Epithelial cell of proximal tubule (primary cell): ENCODE measurements at regions not wholly inside any gene's neighbourhood (a gene's known extent, or its start where the extent isn't known, plus 50 kb on each side); places are given as distances from the start of the nearest gene placed in this dataset.

Experiments
- DNase-seq: peaks from one replicate; pipeline ENCODE4 v3.0.0-alpha.2; 2011; ENCODE audit warnings: low read depth
- H3K4me3 ChIP-seq: 2 replicates; pipeline ENCODE4 v1.5.1; 2011; ENCODE audit warnings: low read depth, mild to moderate bottlenecking, low read length
- TF ChIP-seq, protein P1 (sequence below): conservative IDR thresholded peaks from 2 replicates; pipeline ENCODE4 v1.5.1; 2012; ENCODE audit warnings: low read depth, mild to moderate bottlenecking, low read length

DNA sequence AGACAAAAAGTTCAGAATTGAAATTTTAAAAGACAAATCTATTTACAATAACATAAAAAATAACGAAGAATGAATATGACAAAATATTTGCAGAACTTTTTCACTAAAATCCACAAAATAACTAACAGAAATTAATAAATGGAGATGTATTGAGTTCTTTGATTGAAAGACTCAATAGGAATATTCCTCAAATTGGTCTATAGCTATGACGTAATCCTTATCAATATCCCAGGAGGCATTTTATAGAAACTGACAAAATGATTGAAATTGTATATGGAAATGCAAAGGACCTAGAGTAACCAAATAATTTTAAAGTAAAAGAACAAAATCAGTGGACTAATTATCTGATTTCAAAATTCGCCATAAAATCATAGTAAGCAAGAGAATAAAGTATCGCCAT lies 328.7 kb downstream of the MED10 start:
- DNase-seq = no peak
- H3K4me3 ChIP-seq = no peak overlapping the region
- TF ChIP-seq, protein P1, sequence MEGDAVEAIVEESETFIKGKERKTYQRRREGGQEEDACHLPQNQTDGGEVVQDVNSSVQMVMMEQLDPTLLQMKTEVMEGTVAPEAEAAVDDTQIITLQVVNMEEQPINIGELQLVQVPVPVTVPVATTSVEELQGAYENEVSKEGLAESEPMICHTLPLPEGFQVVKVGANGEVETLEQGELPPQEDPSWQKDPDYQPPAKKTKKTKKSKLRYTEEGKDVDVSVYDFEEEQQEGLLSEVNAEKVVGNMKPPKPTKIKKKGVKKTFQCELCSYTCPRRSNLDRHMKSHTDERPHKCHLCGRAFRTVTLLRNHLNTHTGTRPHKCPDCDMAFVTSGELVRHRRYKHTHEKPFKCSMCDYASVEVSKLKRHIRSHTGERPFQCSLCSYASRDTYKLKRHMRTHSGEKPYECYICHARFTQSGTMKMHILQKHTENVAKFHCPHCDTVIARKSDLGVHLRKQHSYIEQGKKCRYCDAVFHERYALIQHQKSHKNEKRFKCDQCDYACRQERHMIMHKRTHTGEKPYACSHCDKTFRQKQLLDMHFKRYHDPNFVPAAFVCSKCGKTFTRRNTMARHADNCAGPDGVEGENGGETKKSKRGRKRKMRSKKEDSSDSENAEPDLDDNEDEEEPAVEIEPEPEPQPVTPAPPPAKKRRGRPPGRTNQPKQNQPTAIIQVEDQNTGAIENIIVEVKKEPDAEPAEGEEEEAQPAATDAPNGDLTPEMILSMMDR = no peak

DNA sequence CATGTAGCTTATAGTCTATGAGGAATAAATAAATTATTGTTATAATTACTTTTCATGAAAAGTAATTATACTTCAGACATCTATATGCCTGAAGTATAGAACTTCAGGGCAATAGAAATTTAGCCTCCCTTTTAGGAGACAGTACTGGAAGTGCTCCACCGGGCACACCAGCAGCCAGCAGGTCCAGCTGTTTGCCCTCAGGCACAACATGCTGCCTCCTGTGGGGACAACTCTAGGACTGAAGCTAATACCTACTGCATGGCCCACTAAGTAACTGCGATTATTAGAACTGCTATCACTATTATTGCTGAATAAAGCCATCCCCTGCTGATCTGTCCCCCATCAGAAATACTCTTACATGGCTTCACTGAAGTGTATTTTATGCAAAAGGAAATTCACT lies 329.6 kb downstream of the MED10 start:
- TF ChIP-seq, protein P1 = no peak
- DNase-seq = no peak
- no peak overlapping the region for H3K4me3 ChIP-seq

DNA sequence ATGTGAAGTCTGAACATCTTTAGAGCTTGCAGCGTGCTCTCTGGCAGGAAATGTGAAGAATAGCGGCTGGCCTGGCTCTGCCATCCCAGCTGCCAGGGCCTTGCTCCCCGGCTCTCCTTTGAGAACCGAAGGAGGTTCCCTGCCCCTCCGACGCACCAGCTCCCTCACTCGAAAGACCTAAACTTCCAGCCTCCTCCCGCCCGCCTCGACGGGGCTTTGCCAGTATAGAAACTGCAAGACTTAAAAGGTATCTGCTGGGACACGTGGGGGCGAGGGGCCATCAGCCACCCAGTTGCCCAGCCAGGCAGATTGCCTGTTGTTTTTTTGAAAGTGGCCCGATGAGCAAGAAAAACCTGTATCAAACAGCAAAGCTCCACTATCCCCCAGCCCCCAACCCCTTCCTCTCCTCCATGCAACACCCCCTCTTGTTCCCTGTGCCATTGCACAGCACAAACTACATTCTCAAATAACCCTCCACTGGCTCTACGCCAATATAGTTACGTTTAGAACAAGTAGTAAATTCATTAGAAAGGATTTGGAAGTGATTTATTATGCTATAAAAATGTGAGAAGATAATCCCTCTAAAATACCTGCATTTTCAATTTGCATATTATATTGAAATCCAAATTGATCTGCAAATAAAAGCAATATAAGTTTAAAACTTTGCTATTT lies 331.9 kb downstream of the MED10 start:
- DNase-seq = no peak
- H3K4me3 ChIP-seq = no peak overlapping the region
- TF ChIP-seq, protein P1 = no peak

DNA sequence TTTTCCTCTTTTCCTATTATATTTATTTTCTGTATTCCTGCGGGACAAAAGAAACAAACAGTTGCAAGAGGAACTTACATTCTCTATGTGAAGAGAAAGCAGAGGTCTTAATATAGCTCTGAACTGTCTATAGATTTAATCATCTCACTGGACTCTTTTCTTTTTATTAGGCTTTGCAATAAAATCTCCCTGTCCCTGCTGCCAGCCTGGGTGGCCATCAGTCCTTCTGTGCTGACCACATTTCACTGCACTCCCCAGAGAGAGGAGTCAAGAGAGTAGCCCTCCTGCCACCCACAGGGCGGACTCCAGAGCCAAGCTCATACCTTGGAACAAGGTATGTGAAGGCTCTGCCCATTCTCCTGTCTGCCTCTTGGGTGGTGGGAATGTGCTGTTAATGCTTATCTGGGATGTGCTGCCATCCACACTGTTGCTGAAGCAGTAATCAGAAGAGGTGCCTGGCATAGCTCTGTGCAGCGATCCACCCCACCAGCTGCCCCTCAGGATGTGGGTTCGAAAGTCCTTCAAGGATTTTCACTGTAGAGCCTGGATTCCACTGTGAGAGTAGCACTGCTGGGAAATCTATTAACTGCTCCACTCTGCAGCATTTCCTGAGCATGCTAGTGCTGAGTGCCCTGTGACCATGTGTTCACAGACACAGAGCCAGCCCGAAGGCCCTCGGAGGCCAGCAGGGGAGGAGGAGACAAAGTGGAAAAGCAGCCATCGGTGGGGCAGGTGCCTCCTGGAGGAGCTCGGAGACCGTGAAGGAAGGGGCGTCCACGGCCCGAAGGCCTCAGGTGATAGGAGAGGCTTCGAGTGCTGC lies 334.6 kb downstream of the MED10 start:
- H3K4me3 ChIP-seq = no peak overlapping the region
- TF ChIP-seq, protein P1 = no peak
- DNase-seq = no peak

DNA sequence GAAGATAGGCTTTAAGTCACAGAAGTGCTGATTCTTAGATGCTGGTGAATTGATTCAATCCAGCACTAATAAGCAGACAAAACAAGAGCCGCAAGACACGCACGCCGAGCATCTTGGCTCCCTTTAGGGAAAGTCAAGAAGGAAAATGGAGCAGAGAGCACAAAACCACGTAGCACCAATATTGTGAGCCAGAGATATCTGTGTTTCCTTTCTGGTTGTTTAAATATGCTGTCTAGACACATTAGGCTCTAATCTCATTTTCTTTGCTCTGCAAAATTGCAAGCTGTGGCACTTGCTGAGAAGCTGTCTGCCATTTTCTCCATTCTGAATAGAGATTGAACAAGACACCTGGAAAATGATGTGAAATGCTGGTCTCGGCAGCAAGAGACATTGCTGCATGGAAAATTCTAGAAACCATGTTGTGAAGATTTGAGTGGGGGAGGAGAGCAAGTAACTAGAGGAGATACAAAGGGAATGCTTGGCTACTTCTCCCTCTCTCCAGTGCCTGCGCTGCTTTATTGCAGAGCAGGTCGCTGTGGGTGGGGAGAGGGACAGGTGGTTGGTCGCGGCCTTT lies 336.3 kb downstream of the MED10 start:
- TF ChIP-seq, protein P1 = no peak
- no peak overlapping the region for H3K4me3 ChIP-seq
- DNase-seq = no peak

DNA sequence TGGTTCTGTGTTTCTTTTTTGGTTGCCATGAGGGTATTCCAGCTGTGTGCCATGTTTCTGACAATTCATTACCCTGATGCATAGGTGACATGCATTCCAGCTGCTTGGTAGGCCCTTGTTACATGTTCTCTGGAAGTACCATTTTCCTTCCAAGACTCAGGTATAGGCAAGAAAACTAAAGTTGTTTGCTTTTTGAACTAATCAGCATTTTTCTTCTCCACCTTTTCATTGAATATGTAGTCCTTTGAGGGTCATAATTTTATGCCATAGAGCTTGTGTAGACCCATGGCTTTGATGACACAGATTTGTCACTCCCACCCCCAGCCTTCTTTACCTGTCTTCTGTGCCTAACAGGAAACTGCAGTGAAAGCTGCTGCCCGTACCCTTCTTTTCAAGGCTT lies 339.2 kb downstream of the MED10 start:
- no peak for DNase-seq
- TF ChIP-seq, protein P1 = no peak

DNA sequence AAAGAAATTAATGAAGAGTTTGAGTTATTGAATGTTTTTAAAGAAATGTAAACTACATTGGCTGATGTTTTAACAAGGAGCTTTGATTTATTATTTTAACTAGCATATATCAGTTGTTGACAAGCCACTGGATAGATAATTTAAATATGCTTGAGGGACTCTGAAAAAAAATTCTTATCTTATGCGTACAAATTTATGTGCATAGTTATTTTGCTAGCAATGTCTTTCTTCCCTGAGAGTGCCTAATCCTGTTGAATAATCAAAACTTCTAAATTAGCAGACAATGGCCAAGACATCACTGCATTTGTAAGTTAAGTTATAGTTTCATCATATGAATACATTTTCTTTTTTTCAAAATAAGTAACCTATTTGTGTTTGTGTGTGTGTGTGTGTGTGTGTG lies 342.3 kb downstream of the MED10 start:
- no peak overlapping the region for H3K4me3 ChIP-seq
- TF ChIP-seq, protein P1 = no peak
- DNase-seq = no peak

More for the DNA sequence above, 339.2 kb downstream of the MED10 start:
- no peak overlapping the region for H3K4me3 ChIP-seq
